Hematopoietic multipotent progenitor cell treated with erythropoietin and hydrocortisone succinate and interleukin-3 and kit ligand, for 17 days (in vitro differentiated cells): ENCODE measurements at regions not wholly inside any gene's neighbourhood (a gene's known extent, or its start where the extent isn't known, plus 50 kb on each side); places are given as distances from the start of the nearest gene placed in this dataset.

Experiments used
- DNase-seq: peaks from one replicate; pipeline ENCODE4 v3.0.0-alpha.2; 2015; ENCODE audit warnings: low spot score

- no peak for DNase-seq
These were observed 257.5 kb upstream of the TCF21 start for GRCh38 chr6:133631421-133631820.

- no peak for DNase-seq
These were observed 256.7 kb upstream of the TCF21 start for GRCh38 chr6:133632206-133632605.

DNA sequence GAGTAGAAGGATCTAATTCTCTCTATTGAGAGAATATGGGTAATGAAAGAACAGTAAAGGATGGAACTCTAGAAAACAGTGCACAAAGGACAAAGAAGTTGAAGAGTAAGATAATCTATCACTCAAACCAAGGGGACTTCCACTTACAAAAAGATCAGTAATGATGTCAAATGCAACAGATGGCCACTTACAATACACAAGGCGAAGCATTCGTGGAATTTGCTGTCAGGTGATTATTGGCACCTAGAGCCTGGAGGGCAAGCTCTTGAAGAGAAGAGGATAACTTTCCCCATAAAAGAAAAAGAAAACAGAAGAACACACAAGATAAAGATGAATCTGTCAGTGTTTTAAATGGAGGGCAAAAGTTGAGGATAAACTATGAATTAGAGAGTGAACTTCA is 256.0 kb upstream of the TCF21 start:
- DNase-seq: no peak

DNA sequence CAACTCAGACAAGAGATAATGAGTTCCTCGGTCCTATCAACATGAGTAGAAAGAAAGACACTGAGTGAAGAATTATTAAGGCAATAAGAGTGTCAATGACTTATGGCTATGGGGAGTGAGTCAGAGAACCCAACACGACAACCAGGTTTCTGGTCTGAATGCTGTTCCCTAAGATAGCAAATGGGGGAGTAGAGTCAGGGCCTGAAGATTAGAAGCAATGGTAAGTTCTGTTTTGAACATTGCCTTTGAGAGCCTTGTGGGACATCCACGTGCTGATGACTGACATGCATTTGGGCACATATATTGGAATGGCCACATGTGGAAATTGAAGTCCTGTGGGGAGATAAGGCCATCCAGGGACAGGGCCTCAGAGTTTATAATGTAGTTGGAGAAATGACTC is 254.4 kb upstream of the TCF21 start:
- no peak for DNase-seq

GRCh38 chr6:133635447-133635846 is 253.5 kb upstream of the TCF21 start:
- DNase-seq: no peak

- DNase-seq: no peak
These were observed 251.5 kb upstream of the TCF21 start for GRCh38 chr6:133637436-133637835.

GRCh38 chr6:133637874-133638273 is 251.0 kb upstream of the TCF21 start:
- DNase-seq: no peak

DNA sequence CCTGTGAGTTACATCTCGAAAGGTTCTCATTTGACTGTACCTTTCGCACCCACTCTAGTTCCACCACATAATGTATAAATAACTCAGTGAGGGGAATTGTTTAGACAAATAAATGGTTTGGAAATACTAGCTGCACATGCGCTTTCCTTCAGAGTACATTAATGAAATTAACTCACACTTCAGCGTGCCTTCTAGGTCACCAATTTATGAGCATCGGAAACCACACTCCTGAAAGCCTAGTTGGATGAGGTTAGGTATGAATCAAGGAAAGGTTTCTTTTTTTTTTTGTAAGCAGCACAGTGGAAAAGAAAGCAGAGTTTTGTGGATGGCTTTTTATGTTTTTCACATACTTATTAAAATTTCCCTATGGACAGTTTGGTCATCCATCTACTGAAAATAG is 247.8 kb upstream of the TCF21 start:
- DNase-seq: no peak

DNA sequence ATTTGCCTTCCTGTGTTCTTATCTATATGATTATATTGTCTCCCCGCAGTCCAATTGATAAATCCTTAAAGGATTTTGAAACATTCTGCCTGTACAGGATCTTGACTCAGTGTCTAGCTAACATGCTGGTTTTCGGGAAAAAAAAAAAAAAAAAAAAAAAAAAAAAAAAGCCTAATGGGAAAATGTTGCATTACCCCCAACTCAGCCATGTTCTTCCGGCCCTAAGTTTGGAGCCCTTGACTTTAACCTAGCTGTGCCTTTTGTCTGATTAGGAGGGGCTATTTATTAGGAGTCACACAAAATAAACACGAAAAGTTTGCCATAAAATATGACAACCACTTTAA is 244.4 kb upstream of the TCF21 start:
- no peak for DNase-seq

- no peak for DNase-seq
These were observed 243.9 kb upstream of the TCF21 start for GRCh38 chr6:133644892-133645619.

GRCh38 chr6:133645966-133646740 is 242.8 kb upstream of the TCF21 start:
- DNase-seq: no peak

DNA sequence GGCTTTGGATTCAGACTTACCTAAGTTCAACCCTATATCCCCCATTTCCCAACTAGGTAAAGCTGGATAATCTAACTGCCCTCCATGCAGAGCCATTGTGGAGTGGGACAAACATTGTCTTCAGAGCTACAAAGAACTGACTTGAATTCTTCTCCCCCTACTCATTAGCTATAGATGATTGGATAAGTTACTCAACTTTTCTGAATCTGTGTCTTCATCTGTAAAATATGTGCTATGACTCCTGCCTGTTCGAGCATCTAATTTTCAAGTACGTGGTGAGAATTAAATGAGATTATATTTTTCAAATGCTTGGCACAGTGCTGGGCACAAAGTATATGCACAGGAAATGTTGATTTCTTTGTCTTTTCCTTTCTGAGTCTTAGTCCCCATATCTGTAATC is 240.3 kb upstream of the TCF21 start:
- DNase-seq: no peak

DNA sequence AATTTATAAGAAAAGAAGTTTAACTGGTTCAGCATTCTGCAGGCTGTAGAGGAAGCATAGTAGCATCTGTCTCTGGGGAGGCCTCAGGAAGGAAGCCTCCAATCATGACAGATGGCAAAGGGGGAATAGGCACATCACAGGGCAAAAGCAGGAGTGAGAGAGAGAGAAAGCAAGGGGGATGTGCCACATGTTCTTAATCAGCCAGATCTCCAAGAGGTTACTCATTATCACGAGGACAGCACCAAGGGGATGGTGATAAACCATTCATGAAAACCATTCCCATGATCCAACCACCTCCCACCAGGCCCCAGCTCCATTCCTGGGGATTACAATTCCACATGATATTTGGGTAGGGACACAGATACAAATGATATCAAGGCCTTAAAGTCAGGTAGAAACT is 217.5 kb upstream of the TCF21 start:
- no peak for DNase-seq

- DNase-seq: no peak
These were observed 215.9 kb upstream of the TCF21 start for GRCh38 chr6:133673056-133673455.

GRCh38 chr6:133674661-133675060 is 214.3 kb upstream of the TCF21 start:
- DNase-seq: no peak

GRCh38 chr6:133680994-133681393 is 207.9 kb upstream of the TCF21 start:
- DNase-seq: no peak

- DNase-seq: no peak
These were observed 207.0 kb upstream of the TCF21 start for GRCh38 chr6:133681891-133682290.

DNA sequence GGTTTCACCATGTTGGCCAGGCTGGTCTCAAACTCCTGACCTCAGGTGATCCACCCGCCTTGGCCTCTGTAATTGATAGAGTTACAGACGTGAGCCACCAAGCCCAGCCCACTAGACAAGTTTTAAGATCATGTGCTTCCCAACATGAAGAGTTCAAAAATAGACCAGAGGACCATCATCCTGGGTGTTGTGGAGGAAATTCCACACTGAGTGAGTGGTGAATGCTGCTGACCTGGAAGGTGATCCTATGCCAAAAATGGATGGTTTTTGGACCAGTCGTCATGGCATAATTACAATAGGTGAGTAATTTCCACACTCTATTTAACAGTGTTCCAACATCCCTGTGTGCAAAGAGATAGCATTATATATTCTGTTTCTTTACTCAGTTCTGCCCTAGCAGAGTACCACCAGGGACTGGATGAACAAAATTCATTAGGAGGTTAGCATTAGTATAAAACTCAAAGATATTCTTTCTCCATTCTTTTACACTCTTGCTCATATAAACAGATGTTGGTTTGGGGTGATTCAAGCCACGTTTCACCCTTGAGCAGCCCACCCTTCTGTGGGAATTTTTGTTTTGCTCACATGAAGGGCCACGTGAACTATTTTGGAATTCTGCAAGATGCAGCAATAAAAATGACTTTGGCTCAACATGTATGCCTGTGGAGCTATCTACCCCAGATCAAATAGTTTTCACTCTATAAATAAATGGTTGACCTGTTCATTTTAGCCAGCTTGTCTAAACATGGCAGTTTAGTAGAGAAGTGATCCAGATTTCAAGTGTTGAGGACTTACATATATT is 206.2 kb upstream of the TCF21 start:
- no peak for DNase-seq

GRCh38 chr6:133683308-133683580 is 205.7 kb upstream of the TCF21 start:
- no peak for DNase-seq

GRCh38 chr6:133683606-133684005 is 205.3 kb upstream of the TCF21 start:
- no peak for DNase-seq

DNA sequence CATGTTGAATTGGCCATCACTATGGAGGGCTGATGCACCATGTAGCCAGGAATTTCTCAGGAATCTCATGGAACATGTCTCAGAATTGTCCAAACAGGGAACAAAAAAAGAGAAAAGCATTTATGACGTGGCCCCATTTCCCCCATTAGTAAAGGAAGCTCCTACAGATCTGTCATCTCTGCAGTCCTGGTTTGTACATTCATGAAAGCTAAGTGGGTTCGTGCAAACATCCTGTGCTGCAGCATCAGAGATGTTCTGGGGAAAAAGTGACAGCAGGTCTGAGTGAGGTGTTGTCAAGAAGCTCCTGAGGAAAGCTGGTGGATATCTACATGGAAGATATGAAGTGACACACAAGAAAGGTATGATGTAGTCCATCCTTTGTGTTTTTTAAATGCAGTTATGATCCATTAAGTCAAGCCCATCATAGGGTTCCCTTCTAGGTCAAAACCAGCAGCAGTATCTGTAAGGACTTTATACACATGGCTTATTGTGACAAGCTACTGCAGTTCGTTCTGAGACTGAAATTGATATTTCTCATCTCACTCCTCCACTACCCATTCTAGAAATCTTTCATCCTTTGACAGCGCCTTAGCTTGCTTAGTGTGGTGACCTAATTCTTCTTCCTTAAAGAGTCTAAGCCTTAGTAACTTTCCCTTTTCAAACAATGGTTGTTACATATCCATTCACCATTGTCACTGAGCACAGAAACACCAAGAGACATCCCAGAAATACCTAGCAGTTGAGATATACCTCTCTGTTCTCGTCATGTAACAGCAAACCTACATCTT is 200.0 kb upstream of the TCF21 start:
- DNase-seq: no peak

DNA sequence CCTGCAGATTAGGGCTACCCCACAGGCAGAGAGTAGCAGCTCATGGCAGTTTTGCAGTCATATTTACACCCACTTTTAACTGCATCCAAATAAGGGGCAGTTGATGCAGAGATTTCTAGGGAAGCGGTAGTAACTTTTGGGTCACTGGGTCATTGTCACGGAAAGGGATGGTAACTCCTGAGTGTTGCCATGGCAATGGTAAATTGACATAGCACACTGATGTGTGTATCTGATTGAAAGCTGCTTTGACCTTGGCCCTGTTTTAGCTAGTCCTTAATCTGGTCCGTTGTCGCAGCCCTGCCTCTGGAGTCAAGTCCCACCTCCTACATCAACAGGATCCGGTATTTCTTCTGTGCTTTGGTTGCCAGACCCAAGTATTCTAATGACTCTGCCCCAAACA is 199.1 kb upstream of the TCF21 start:
- DNase-seq: no peak

- DNase-seq: no peak
These were observed 195.3 kb upstream of the TCF21 start for GRCh38 chr6:133693565-133693964.
